ENCODE measurements at regions not wholly inside any gene's neighbourhood (a gene's known extent, or its start where the extent isn't known, plus 50 kb on each side); places are given as distances from the start of the nearest gene placed in this dataset.

DNA sequence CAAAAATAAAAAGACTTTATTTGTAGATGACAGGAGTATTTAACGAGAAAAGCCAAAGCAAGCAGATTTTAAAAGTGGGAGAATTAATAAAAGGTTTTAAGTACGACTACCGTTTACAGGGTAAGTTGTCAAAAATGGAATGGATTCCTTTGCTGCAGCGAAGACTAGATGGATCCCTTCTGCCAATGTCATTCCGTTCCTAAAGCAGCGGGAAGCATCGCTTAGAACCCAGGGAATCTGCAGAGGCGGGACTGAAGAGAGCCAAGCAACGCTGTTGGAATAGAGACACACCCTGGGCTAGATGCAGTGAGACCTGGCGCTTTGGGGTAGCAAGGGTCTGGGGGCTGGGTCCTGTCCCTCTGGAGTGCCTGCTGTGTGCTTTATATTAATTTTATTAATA lies 303.1 kb upstream of the MKI67 start:
- no peaks in the 10 kb centered on the region for H3K4me1 ChIP-seq (ENCODE audit: insufficient read depth, low read length)
- no peak overlapping the region for H2AFZ ChIP-seq (ENCODE audit: low read depth, low read length)
- H3K27ac ChIP-seq (ENCODE audit: low read length): no peak overlapping the region
- H3K4me2 ChIP-seq (ENCODE audit: insufficient read depth, low read length): no peak overlapping the region
- no peak for TF ChIP-seq EZH2 (IDR thresholded peaks at IDR 0.05; ENCODE audit: borderline replicate concordance, low read depth, low read length, severe bottlenecking)
- TF ChIP-seq, protein P1, sequence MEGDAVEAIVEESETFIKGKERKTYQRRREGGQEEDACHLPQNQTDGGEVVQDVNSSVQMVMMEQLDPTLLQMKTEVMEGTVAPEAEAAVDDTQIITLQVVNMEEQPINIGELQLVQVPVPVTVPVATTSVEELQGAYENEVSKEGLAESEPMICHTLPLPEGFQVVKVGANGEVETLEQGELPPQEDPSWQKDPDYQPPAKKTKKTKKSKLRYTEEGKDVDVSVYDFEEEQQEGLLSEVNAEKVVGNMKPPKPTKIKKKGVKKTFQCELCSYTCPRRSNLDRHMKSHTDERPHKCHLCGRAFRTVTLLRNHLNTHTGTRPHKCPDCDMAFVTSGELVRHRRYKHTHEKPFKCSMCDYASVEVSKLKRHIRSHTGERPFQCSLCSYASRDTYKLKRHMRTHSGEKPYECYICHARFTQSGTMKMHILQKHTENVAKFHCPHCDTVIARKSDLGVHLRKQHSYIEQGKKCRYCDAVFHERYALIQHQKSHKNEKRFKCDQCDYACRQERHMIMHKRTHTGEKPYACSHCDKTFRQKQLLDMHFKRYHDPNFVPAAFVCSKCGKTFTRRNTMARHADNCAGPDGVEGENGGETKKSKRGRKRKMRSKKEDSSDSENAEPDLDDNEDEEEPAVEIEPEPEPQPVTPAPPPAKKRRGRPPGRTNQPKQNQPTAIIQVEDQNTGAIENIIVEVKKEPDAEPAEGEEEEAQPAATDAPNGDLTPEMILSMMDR (IDR thresholded peaks at IDR 0.05; ENCODE audit: borderline replicate concordance, extremely low read depth, low read length, poor library complexity, severe bottlenecking): no peak
- H3K36me3 ChIP-seq (ENCODE audit: insufficient read depth, low read length): no peaks in the 10 kb centered on the region
- no peak overlapping the region for H3K4me3 ChIP-seq (ENCODE audit: low read depth in 1 of 2, low read length in 2 of 2)
- DNase-seq: no peak
- H3K9ac ChIP-seq (ENCODE audit: low read depth, low read length): no peak overlapping the region
- no peaks in the 10 kb centered on the region for H4K20me1 ChIP-seq (ENCODE audit: insufficient read depth, low read length)
- H3K79me2 ChIP-seq (ENCODE audit: insufficient read depth, low read length): no peaks in the 10 kb centered on the region
- peaks cover 4% of the 10 kb centered on the region for H3K27me3 ChIP-seq (ENCODE audit: insufficient read depth, low read length, poor library complexity)
- no peak for ATAC-seq (ENCODE audit: insufficient read depth, low read depth)
- no peaks in the 10 kb centered on the region for H3K9me3 ChIP-seq (ENCODE audit: insufficient read depth, low read length, severe bottlenecking)

DNA sequence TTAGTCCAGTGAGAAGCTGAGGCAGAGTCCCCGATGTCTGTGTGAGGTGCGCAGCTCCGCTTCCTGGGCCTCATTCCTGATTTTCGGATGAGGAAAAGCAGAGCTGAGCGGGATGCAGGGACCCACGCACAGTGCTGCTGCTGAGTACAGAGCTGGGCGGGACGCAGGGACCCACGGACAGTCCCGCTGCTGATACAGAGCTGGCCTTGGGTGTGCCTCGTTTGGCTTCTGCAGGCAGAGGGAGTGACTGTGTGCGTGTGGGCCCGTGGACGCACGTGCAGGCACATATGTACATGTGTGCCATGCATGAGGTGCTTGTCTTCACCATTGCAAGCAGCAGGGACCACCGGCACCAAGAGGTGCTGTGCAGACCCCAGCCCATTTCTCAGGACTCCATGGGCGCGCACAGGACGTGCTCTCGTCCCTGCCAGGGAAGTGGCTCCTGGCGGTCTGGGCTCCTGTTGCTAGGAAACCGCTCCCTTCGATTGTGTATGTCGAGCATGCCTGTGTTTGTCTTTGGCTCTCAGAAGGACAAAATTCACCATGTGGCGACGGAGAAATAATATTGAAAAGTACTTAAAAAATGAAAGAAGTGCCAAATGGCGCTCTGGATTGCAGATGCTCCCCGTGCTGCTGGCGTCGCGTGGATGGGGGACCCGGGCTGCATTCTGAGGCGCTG lies 303.8 kb upstream of the MKI67 start:
- no peaks in the 10 kb centered on the region for H4K20me1 ChIP-seq (ENCODE audit: insufficient read depth, low read length)
- no peak overlapping the region for H3K9ac ChIP-seq (ENCODE audit: low read depth, low read length)
- no peaks in the 10 kb centered on the region for H3K36me3 ChIP-seq (ENCODE audit: insufficient read depth, low read length)
- H3K4me1 ChIP-seq (ENCODE audit: insufficient read depth, low read length): no peaks in the 10 kb centered on the region
- no peak for DNase-seq
- H3K27ac ChIP-seq (ENCODE audit: low read length): no peak overlapping the region
- H3K4me3 ChIP-seq (ENCODE audit: low read depth in 1 of 2, low read length in 2 of 2): no peak overlapping the region
- no peaks in the 10 kb centered on the region for H3K79me2 ChIP-seq (ENCODE audit: insufficient read depth, low read length)
- no peak overlapping the region for H3K4me2 ChIP-seq (ENCODE audit: insufficient read depth, low read length)
- no peak for ATAC-seq (ENCODE audit: insufficient read depth, low read depth)
- no peak overlapping the region for H2AFZ ChIP-seq (ENCODE audit: low read depth, low read length)
- no peaks in the 10 kb centered on the region for H3K9me3 ChIP-seq (ENCODE audit: insufficient read depth, low read length, severe bottlenecking)
- H3K27me3 ChIP-seq (ENCODE audit: insufficient read depth, low read length, poor library complexity): peaks cover 4% of the 10 kb centered on the region
- TF ChIP-seq, protein P1 (IDR thresholded peaks at IDR 0.05; ENCODE audit: borderline replicate concordance, extremely low read depth, low read length, poor library complexity, severe bottlenecking): no peak
- no peak for TF ChIP-seq EZH2 (IDR thresholded peaks at IDR 0.05; ENCODE audit: borderline replicate concordance, low read depth, low read length, severe bottlenecking)

DNA sequence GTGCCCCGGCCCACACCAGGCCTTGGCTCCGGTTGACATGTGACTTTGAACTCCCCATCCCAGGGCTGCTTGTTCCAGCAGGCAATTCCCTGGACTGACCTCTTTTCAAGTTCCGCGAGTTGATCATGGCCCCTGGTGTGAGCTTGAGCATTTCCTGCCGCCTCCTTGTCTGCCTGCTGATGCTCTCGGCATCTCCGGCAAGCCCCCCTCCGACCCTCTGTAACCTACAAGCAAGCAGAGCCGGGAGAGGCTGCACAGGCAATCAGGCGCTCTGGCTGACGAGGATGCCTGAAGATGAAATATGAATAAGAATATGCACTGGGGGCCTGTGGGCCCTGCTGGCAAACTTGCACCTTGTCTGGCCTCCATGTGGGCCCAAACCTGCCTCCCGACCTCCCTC lies 304.9 kb upstream of the MKI67 start:
- no peak for DNase-seq
- Histone ChIP-seq H3K9ac (ENCODE audit: low read depth, low read length) (no peak overlapping the region), H3K27ac (ENCODE audit: low read length) (no peak overlapping the region), H3K4me2 (ENCODE audit: insufficient read depth, low read length) (no peak overlapping the region), H4K20me1 (ENCODE audit: insufficient read depth, low read length) (no peaks in the 10 kb centered on the region), H3K36me3 (ENCODE audit: insufficient read depth, low read length) (no peaks in the 10 kb centered on the region), H3K4me1 (ENCODE audit: insufficient read depth, low read length) (no peaks in the 10 kb centered on the region), H3K79me2 (ENCODE audit: insufficient read depth, low read length) (no peaks in the 10 kb centered on the region), H3K4me3 (ENCODE audit: low read depth in 1 of 2, low read length in 2 of 2) (no peak overlapping the region), H3K27me3 (ENCODE audit: insufficient read depth, low read length, poor library complexity) (peaks cover 6% of the 10 kb centered on the region), H3K9me3 (ENCODE audit: insufficient read depth, low read length, severe bottlenecking) (no peaks in the 10 kb centered on the region), H2AFZ (ENCODE audit: low read depth, low read length) (no peak overlapping the region)
- no peak for ATAC-seq (ENCODE audit: insufficient read depth, low read depth)
- TF ChIP-seq EZH2 (IDR thresholded peaks at IDR 0.05; ENCODE audit: borderline replicate concordance, low read depth, low read length, severe bottlenecking): no peak
- TF ChIP-seq, protein P1 (IDR thresholded peaks at IDR 0.05; ENCODE audit: borderline replicate concordance, extremely low read depth, low read length, poor library complexity, severe bottlenecking): no peak
